ENCODE measurements at regions not wholly inside any gene's neighbourhood (a gene's known extent, or its start where the extent isn't known, plus 50 kb on each side); places are given as distances from the start of the nearest gene placed in this dataset.
A peak's percentile ranks its signal among the peaks of the same experiment; 100 is the strongest.

GRCh38 chr9:35540315-35540714 lies 50.4 kb downstream of the RUSC2 start:
- no peak for FAIRE-seq

- FAIRE-seq, result no peak
These were observed 56.9 kb downstream of the RUSC2 start for GRCh38 chr9:35546853-35547252.

- FAIRE-seq, result no peak
These were observed 57.1 kb upstream of the TESK1 start for GRCh38 chr9:35547889-35548418.

- FAIRE-seq, result no peak
These were observed 56.5 kb upstream of the TESK1 start for GRCh38 chr9:35548571-35548970.

- no peak for FAIRE-seq
These were observed 55.6 kb upstream of the TESK1 start for GRCh38 chr9:35549441-35549840.

GRCh38 chr9:35552376-35552775 lies 52.7 kb upstream of the TESK1 start:
- no peak for FAIRE-seq

GRCh38 chr9:35552837-35553236 lies 52.2 kb upstream of the TESK1 start:
- FAIRE-seq, result no peak

- peak; percentile 59 for FAIRE-seq
These were observed 51.2 kb upstream of the TESK1 start for GRCh38 chr9:35553670-35554543.

- no peak for FAIRE-seq
These were observed 49.8 kb upstream of the TESK1 start for GRCh38 chr9:35555246-35555701.

Data from TTC549 (cell line).